H1 (cell line): ENCODE measurements at regions not wholly inside any gene's neighbourhood (a gene's known extent, or its start where the extent isn't known, plus 50 kb on each side); places are given as distances from the start of the nearest gene placed in this dataset.

Experiments
- CTCF ChIA-PET: fragments of 300-600 bp; sonication (Branson Sonifier 250); formaldehyde crosslinking; loops from one replicate; lab custom pipeline; 2021; ENCODE audit not compliant: partially characterized antibody; lab: Charles Lee
- POLR2A ChIA-PET: fragments of 300-600 bp; sonication (Branson Sonifier 250); formaldehyde crosslinking; loops from one replicate; lab custom pipeline; 2021; ENCODE audit warnings: inconsistent platforms; ENCODE audit not compliant: partially characterized antibody; lab: Charles Lee
- DNase-seq, 2 experiments: peaks; one replicate each; pipeline versions ENCODE4 v3.0.0 to v3.0.0-alpha.2; 2010 to 2022; ENCODE audit warnings: low spot score in 2 of 2, low read depth in 1 of 2, mixed read lengths in 1 of 2
- FAIRE-seq: peaks from 2 replicates; lab custom pipeline; 2011; peaks lifted over from hg19 to GRCh38; lab: Jason Lieb, UNC
- H2AFZ ChIP-seq: 2 replicates; pipeline ENCODE4 v1.8.1; 2012; ENCODE audit warnings: low read length, inconsistent platforms
- H2AK5ac ChIP-seq: 2 replicates; pipeline ENCODE4 v1.6.1; 2013; ENCODE audit warnings: low read depth, low read length
- H2BK120ac ChIP-seq: replicated peaks from 2 replicates; pipeline ENCODE3; 2013; ENCODE audit warnings: low read depth, low read length, inconsistent platforms
- H2BK12ac ChIP-seq: 2 replicates; pipeline ENCODE4 v1.6.1; 2013; ENCODE audit warnings: low read depth, low read length
- H2BK15ac ChIP-seq: 2 replicates; pipeline ENCODE4 v1.6.1; 2013; ENCODE audit warnings: low read length
- H2BK20ac ChIP-seq: 2 replicates; pipeline ENCODE4 v1.6.1; 2013; ENCODE audit warnings: low read length
- H2BK5ac ChIP-seq: 2 replicates; pipeline ENCODE4 v1.6.1; 2013; ENCODE audit warnings: low read depth, low read length
- H3K14ac ChIP-seq: 2 replicates; pipeline ENCODE4 v1.6.1; 2013; ENCODE audit warnings: inconsistent platforms; ENCODE audit not compliant: insufficient read length
- H3K18ac ChIP-seq: 2 replicates; pipeline ENCODE4 v1.6.1; 2013; ENCODE audit warnings: low read length; ENCODE audit errors: extremely low read depth
- H3K23ac ChIP-seq: 2 replicates; pipeline ENCODE4 v1.6.1; 2013; ENCODE audit warnings: inconsistent platforms; ENCODE audit not compliant: insufficient read length
- H3K23me2 ChIP-seq: 2 replicates; pipeline ENCODE4 v1.6.1; 2013; ENCODE audit warnings: low read depth, low read length
- H3K27ac ChIP-seq: 2 replicates; pipeline ENCODE4 v1.6.1; 2011; ENCODE audit warnings: low read depth, low read length, inconsistent platforms
- H3K27me3 ChIP-seq, 4 experiments: replicated peaks in 1 of 4; 1 replicate in 1 of 4; 2 replicates in 3 of 4; pipeline versions ENCODE4 v1.6.1 to v1.8.1; 2011 to 2013; ENCODE audit warnings: low read length in 3 of 4, mild to moderate bottlenecking in 3 of 4, inconsistent platforms in 2 of 4, mixed read lengths in 2 of 4, moderate library complexity in 1 of 4; ENCODE audit not compliant: control insufficient read depth in 3 of 4, insufficient read depth in 3 of 4; ENCODE audit errors: extremely low read depth in 1 of 4
- H3K36me3 ChIP-seq, 4 experiments: 2 replicates each; pipeline versions ENCODE4 v1.6.1 to v1.8.1; 2011 to 2013; ENCODE audit warnings: mild to moderate bottlenecking in 4 of 4, low read length in 3 of 4, moderate library complexity in 2 of 4, control low read depth in 1 of 4, inconsistent platforms in 1 of 4; ENCODE audit not compliant: insufficient read depth in 4 of 4, control insufficient read depth in 2 of 4
- H3K4ac ChIP-seq: replicated peaks from 2 replicates; pipeline ENCODE3; 2013; ENCODE audit warnings: low read length, low read depth, mixed read lengths, inconsistent platforms; ENCODE audit not compliant: insufficient read length
- H3K4me1 ChIP-seq, 4 experiments: replicated peaks in 1 of 4; 1 replicate in 1 of 4; 2 replicates in 3 of 4; pipeline versions ENCODE4 v1.6.1 to v1.8.1; 2011 to 2013; ENCODE audit warnings: low read length in 3 of 4, inconsistent platforms in 2 of 4, mixed read lengths in 1 of 4; ENCODE audit not compliant: insufficient read depth in 4 of 4, control insufficient read depth in 3 of 4
- H3K4me2 ChIP-seq, 2 experiments: 2 replicates each; pipeline versions ENCODE4 v1.6.1 to v1.8.1; 2011 to 2013; ENCODE audit warnings: low read depth in 2 of 2, low read length in 2 of 2, control low read depth in 1 of 2, inconsistent platforms in 1 of 2, mild to moderate bottlenecking in 1 of 2; ENCODE audit not compliant: insufficient read depth in 1 of 2
- H3K4me3 ChIP-seq, 4 experiments: fragments of 200-600, 300-600 bp in 1 of 4; sonication (generic), shearing (Covaris generic), sonication (Bioruptor Twin) in 1 of 4; 2 replicates each; pipeline versions ENCODE4 v1.5.1 to v1.8.1; 2011 to 2016; ENCODE audit warnings: low read length in 4 of 4, low read depth in 3 of 4, control low read depth in 2 of 4, inconsistent platforms in 2 of 4, mild to moderate bottlenecking in 2 of 4, mixed read lengths in 1 of 4, moderate library complexity in 1 of 4; ENCODE audit not compliant: insufficient read depth in 2 of 4; ENCODE audit errors: extremely low read depth in 1 of 4
- H3K56ac ChIP-seq: replicated peaks from 2 replicates; pipeline ENCODE3; 2013; ENCODE audit warnings: low read depth, mild to moderate bottlenecking, mixed read lengths, low read length, inconsistent platforms; ENCODE audit not compliant: insufficient read length
- H3K79me1 ChIP-seq: 2 replicates; pipeline ENCODE4 v1.6.1; 2013; ENCODE audit warnings: low read depth, low read length, control low read depth
- H3K79me2 ChIP-seq, 2 experiments: 2 replicates each; pipeline versions ENCODE4 v1.6.1 to v1.8.1; 2012 to 2013; ENCODE audit warnings: low read length in 2 of 2, mild to moderate bottlenecking in 2 of 2, inconsistent platforms in 1 of 2; ENCODE audit not compliant: insufficient read depth in 2 of 2, control insufficient read depth in 1 of 2
- H3K9ac ChIP-seq, 4 experiments: replicated peaks in 1 of 4; 1 replicate in 1 of 4; 2 replicates in 3 of 4; pipeline versions ENCODE4 v1.6.1 to v1.8.1; 2011 to 2013; ENCODE audit warnings: low read depth in 3 of 4, low read length in 3 of 4, control low read depth in 2 of 4, mild to moderate bottlenecking in 2 of 4, moderate library complexity in 2 of 4, inconsistent platforms in 1 of 4; ENCODE audit errors: extremely low read depth in 1 of 4
- H3K9me3 ChIP-seq, 2 experiments: 2 replicates each; pipeline versions ENCODE4 v1.6.1 to v1.8.1; 2012 to 2013; ENCODE audit warnings: mild to moderate bottlenecking in 2 of 2, moderate library complexity in 2 of 2, control low read depth in 1 of 2, inconsistent platforms in 1 of 2, low read depth in 1 of 2, low read length in 1 of 2, mixed read lengths in 1 of 2; ENCODE audit not compliant: insufficient read depth in 2 of 2
- H4K20me1 ChIP-seq, 2 experiments: replicated peaks in 1 of 2; 2 replicates each; pipeline versions ENCODE3 to v1.8.1; 2011 to 2013; ENCODE audit warnings: inconsistent platforms in 2 of 2, low read length in 2 of 2, mild to moderate bottlenecking in 1 of 2; ENCODE audit not compliant: insufficient read depth in 2 of 2, control insufficient read depth in 1 of 2
- H4K5ac ChIP-seq: 2 replicates; pipeline ENCODE4 v1.6.1; 2013; ENCODE audit warnings: low read length, low read depth, mixed read lengths, inconsistent platforms; ENCODE audit not compliant: insufficient read length
- H4K8ac ChIP-seq: 2 replicates; pipeline ENCODE4 v1.8.0; 2013; ENCODE audit warnings: mild to moderate bottlenecking, moderate library complexity, low read length, inconsistent platforms; ENCODE audit not compliant: insufficient read depth; ENCODE audit errors: extremely low read depth
- H4K91ac ChIP-seq: replicated peaks from 2 replicates; pipeline ENCODE3; 2013; ENCODE audit warnings: low read length, mixed read lengths, inconsistent platforms; ENCODE audit not compliant: insufficient read length
- EZH2 ChIP-seq: fragments of 200-600 bp; sonication (generic); IDR thresholded peaks from 2 replicates; pipeline ENCODE4 v1.7.1; 2012; ENCODE audit warnings: low read depth, mild to moderate bottlenecking, moderate library complexity, low read length, inconsistent platforms; ENCODE audit not compliant: severe bottlenecking
- GABPA ChIP-seq: IDR thresholded peaks from 2 replicates; pipeline ENCODE4 v1.6.1; 2011; ENCODE audit warnings: mild to moderate bottlenecking, low read length, moderate library complexity, borderline replicate concordance; ENCODE audit not compliant: insufficient read depth
- HDAC2 ChIP-seq, 2 experiments: fragments of 300-600 bp in 1 of 2; sonication (generic) in 1 of 2; IDR thresholded peaks; 2 replicates each; pipeline ENCODE4 v1.6.1; 2011 to 2012; ENCODE audit warnings: low read depth in 2 of 2, low read length in 2 of 2, mild to moderate bottlenecking in 2 of 2, moderate library complexity in 2 of 2, borderline replicate concordance in 1 of 2, inconsistent platforms in 1 of 2
- JUND ChIP-seq: IDR thresholded peaks from 2 replicates; pipeline ENCODE4 v1.6.1; 2011; ENCODE audit warnings: mild to moderate bottlenecking, improper control_type of control experiment, low read length
- SIN3A ChIP-seq, 2 experiments: IDR thresholded peaks in 1 of 2; conservative IDR thresholded peaks in 1 of 2; 2 replicates each; pipeline ENCODE4 v1.6.1; 2011 to 2012; ENCODE audit warnings: low read length in 2 of 2, improper control_type of control experiment in 1 of 2, low read depth in 1 of 2, mild to moderate bottlenecking in 1 of 2
- SIRT6 ChIP-seq: IDR thresholded peaks from one replicate; pipeline ENCODE4 v1.7.1; 2012; ENCODE audit warnings: low read length, inconsistent platforms
- SP1 ChIP-seq: IDR thresholded peaks from 2 replicates; pipeline ENCODE4 v1.6.1; 2011; ENCODE audit warnings: low read depth, low read length
- SP4 ChIP-seq: IDR thresholded peaks from 2 replicates; pipeline ENCODE4 v1.6.1; 2012; ENCODE audit warnings: low read length, inconsistent platforms
- WGBS, 2 experiments: shearing (Covaris generic) in 1 of 2; methylation state at CpG; one replicate each; pipeline versions ENCODE4 v1.1.6 to v1.1.7; 2013 to 2015; ENCODE audit warnings: low lambda C conversion rate in 2 of 2, mixed read lengths in 2 of 2, inconsistent platforms in 1 of 2, low coverage in 1 of 2, missing lambda C conversion rate in 1 of 2; ENCODE audit not compliant: insufficient replicate concordance in 2 of 2, insufficient coverage in 1 of 2, insufficient read length in 1 of 2; ENCODE audit errors: extremely low coverage in 1 of 2, missing lambda C conversion rate in 1 of 2; 5-methylcytosine and 5-hydroxymethylcytosine counted together

DNA sequence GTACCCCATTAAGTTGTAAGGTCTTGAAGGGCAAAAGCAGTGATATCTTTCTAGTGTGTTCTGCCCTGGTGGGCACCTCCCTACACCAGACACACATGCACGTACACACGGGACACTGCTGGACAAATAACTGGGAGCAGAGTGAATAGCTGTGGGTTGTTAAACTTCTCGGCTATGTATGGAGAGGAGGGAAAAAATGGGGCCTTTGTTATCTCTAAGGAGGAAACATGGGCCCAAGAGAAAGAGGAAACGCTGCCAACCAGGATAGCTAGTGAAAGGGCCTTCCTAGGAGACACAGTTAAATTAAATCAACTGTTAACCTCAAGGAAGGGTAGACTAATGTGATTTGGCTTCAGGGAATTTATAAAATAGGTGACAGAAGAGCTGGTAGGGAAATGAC lies 169.7 kb downstream of the MYLK4 start:
- CTCF ChIA-PET, result interaction anchor here (0.6 to 1.0 kb wide), 2 partner anchors 54 to 805 kb away, joined by 3 to 4 read pairs; no protein-coding TSS in a partner anchor
- H2BK12ac ChIP-seq, result no peak overlapping the region
- no peaks in the 10 kb centered on the region; a peak in 1 of 4 replicates for H3K9me3 ChIP-seq
- no peak overlapping the region for H3K4ac ChIP-seq
- no peak for TF ChIP-seq EZH2
- TF ChIP-seq SP4, result no peak
- no peak for TF ChIP-seq SIRT6
- no peak for TF ChIP-seq SP1
- TF ChIP-seq GABPA, result no peak
- TF ChIP-seq HDAC2 (IDR thresholded peaks at IDR 0.05; ENCODE audit: borderline replicate concordance in 1 of 2, low read depth in 2 of 2, low read length in 2 of 2), result no peak
- TF ChIP-seq SIN3A (conservative IDR thresholded peaks at IDR 0.05 in 1 of 2, IDR thresholded peaks at IDR 0.05 in 1 of 2; ENCODE audit: low read depth in 1 of 2, low read length in 2 of 2), result no peak
- TF ChIP-seq JUND, result no peak
- TF ChIP-seq, all 59 proteins: peak for 0
- H2BK20ac ChIP-seq, result no peak overlapping the region
- FAIRE-seq, result no peak
- no peak overlapping the region for H2BK120ac ChIP-seq
- peaks cover 0 to 1% (median 0%) of the 10 kb centered on the region in 4 experiments; a peak in 2 of 7 replicates for H3K27me3 ChIP-seq
- H4K5ac ChIP-seq, result no peak overlapping the region
- H3K4me1 ChIP-seq, result peaks cover 0 to 2% (median 0%) of the 10 kb centered on the region in 4 experiments; a peak in 1 of 7 replicates
- no peaks in the 10 kb centered on the region; a peak in 1 of 8 replicates for H3K36me3 ChIP-seq
- H3K18ac ChIP-seq, result no peak overlapping the region
- no peak for DNase-seq
- H2BK15ac ChIP-seq, result no peak overlapping the region; the same call in 1 of the 2 replicates
- no peak overlapping the region for H3K4me2 ChIP-seq
- no peaks in the 10 kb centered on the region for H3K79me1 ChIP-seq
- H3K27ac ChIP-seq, result no peak overlapping the region
- H4K8ac ChIP-seq, result no peak overlapping the region
- no peak overlapping the region for H4K91ac ChIP-seq
- no peak overlapping the region for H3K14ac ChIP-seq
- H3K9ac ChIP-seq, result no peak overlapping the region
- no peak overlapping the region for H2AK5ac ChIP-seq
- POLR2A ChIA-PET, result no interaction called here
- H3K56ac ChIP-seq, result no peak overlapping the region
- H3K4me3 ChIP-seq, result no peak overlapping the region
- no peak overlapping the region for H2AFZ ChIP-seq
- H4K20me1 ChIP-seq, result no peaks in the 10 kb centered on the region
- 92% methylated on average over 4 of the region's 4 CpGs; no CpG with 5 or more reads in 1 of the 2 experiments for WGBS, 2 experiments
- H3K23ac ChIP-seq, result no peak overlapping the region
- no peaks in the 10 kb centered on the region for H3K23me2 ChIP-seq
- no peak overlapping the region for H2BK5ac ChIP-seq
- no peaks in the 10 kb centered on the region for H3K79me2 ChIP-seq
